Activated CD4-positive, alpha-beta memory T cell treated with anti-CD3 and anti-CD28 coated beads for 36 hours (primary cell): ENCODE measurements at regions not wholly inside any gene's neighbourhood (a gene's known extent, or its start where the extent isn't known, plus 50 kb on each side); places are given as distances from the start of the nearest gene placed in this dataset.

Experiments used
- CTCF ChIA-PET: fragments of 350-600 bp; sonication (Branson Sonifier 250); formaldehyde crosslinking; loops from one replicate; lab custom pipeline; 2021; ENCODE audit warnings: antibody characterized with exemption, inconsistent platforms; lab: Charles Lee
- POLR2A ChIA-PET: fragments of 350-600 bp; sonication (Branson Sonifier 250); formaldehyde crosslinking; loops from one replicate; lab custom pipeline; 2021; ENCODE audit warnings: antibody characterized with exemption; lab: Charles Lee
- DNase-seq: peaks from one replicate; pipeline ENCODE4 v3.0.0-alpha.2; 2020
- H3K27ac Mint-ChIP-seq: one replicate; pipeline ENCODE4 v1.8.0; 2021; ENCODE audit warnings: mixed read lengths
- H3K27me3 Mint-ChIP-seq: one replicate; pipeline ENCODE4 v1.8.0; 2021; ENCODE audit warnings: mixed read lengths
- H3K36me3 Mint-ChIP-seq: one replicate; pipeline ENCODE4 v1.8.0; 2021; ENCODE audit warnings: mixed read lengths
- H3K4me1 Mint-ChIP-seq: one replicate; pipeline ENCODE4 v1.8.0; 2021; ENCODE audit warnings: low read depth, mixed read lengths
- H3K4me3 Mint-ChIP-seq: one replicate; pipeline ENCODE4 v1.8.0; 2021; ENCODE audit warnings: mild to moderate bottlenecking, mixed read lengths
- H3K9me3 Mint-ChIP-seq: one replicate; pipeline ENCODE4 v1.8.0; 2021; ENCODE audit warnings: mixed read lengths
- intact Hi-C: fragments of 100-400 bp; cut with micrococcal nuclease; formaldehyde crosslinking; loops from one replicate; pipeline ENCODE4 v1.15.1; 2023

GRCh38 chr1:114286960-114287359, 133.3 kb upstream of the SYT6 start:
- DNase-seq, result no peak
- H3K4me3 Mint-ChIP-seq, result no peak overlapping the region
- H3K4me1 Mint-ChIP-seq, result peaks cover 3% of the 10 kb centered on the region
- no peaks in the 10 kb centered on the region for H3K9me3 Mint-ChIP-seq
- H3K27ac Mint-ChIP-seq, result no peak overlapping the region
- no peaks in the 10 kb centered on the region for H3K27me3 Mint-ChIP-seq
- ChIA-PET CTCF (no interaction called here), POLR2A (no interaction called here)
- H3K36me3 Mint-ChIP-seq, result no peaks in the 10 kb centered on the region
- intact Hi-C loops, result loop anchor here (10.0 kb wide), 1 partner anchor 192 kb away; no protein-coding TSS in a partner anchor

- H3K4me3 Mint-ChIP-seq, result no peak overlapping the region
- peaks cover 9% of the 10 kb centered on the region for H3K4me1 Mint-ChIP-seq
- intact Hi-C loops, result loop anchor here (10.0 kb wide), 1 partner anchor 191 kb away; no protein-coding TSS in a partner anchor
- no peaks in the 10 kb centered on the region for H3K27me3 Mint-ChIP-seq
- ChIA-PET CTCF (no interaction called here), POLR2A (no interaction called here)
- H3K9me3 Mint-ChIP-seq, result peaks cover 2% of the 10 kb centered on the region
- no peaks in the 10 kb centered on the region for H3K36me3 Mint-ChIP-seq
- no peak for DNase-seq
- H3K27ac Mint-ChIP-seq, result no peak overlapping the region
These were observed 132.5 kb upstream of the SYT6 start for GRCh38 chr1:114286179-114286578.

- no peak overlapping the region for H3K4me3 Mint-ChIP-seq
- ChIA-PET POLR2A (interaction anchor here (1.3 kb wide), 1 partner anchor 305 kb away, joined by 5 read pairs; no protein-coding TSS in a partner anchor), CTCF (interaction anchor here (0.6 to 3.9 kb wide), 49 partner anchors 8 to 1567 kb away, joined by 3 to 92 read pairs (median 4); partner anchors contain the start of genes AP4B1, LRIG2 and OLFML3)
- intact Hi-C loops, result loop anchor here (1.0 to 10.0 kb wide), 3 partner anchors 188 to 446 kb away; no protein-coding TSS in a partner anchor
- peaks cover 2% of the 10 kb centered on the region for H3K9me3 Mint-ChIP-seq
- H3K27ac Mint-ChIP-seq, result no peak overlapping the region
- DNase-seq, result peak; percentile 88
- no peaks in the 10 kb centered on the region for H3K36me3 Mint-ChIP-seq
- H3K27me3 Mint-ChIP-seq, result no peaks in the 10 kb centered on the region
- peaks cover 9% of the 10 kb centered on the region for H3K4me1 Mint-ChIP-seq
These were observed 129.2 kb upstream of the SYT6 start for GRCh38 chr1:114282751-114283403.

GRCh38 chr1:114278911-114279310, 125.2 kb upstream of the SYT6 start:
- Mint-ChIP-seq H3K9me3 (peaks cover 2% of the 10 kb centered on the region), H3K27ac (no peak overlapping the region), H3K4me3 (no peak overlapping the region), H3K27me3 (no peaks in the 10 kb centered on the region), H3K4me1 (peaks cover 9% of the 10 kb centered on the region), H3K36me3 (no peaks in the 10 kb centered on the region)
- DNase-seq, result no peak
- ChIA-PET POLR2A (no interaction called here), CTCF (no interaction called here)
- intact Hi-C loops, result no loop called here

- Mint-ChIP-seq H3K4me3 (no peak overlapping the region), H3K27ac (no peak overlapping the region), H3K36me3 (no peaks in the 10 kb centered on the region), H3K27me3 (no peaks in the 10 kb centered on the region), H3K4me1 (peaks cover 9% of the 10 kb centered on the region), H3K9me3 (peaks cover 2% of the 10 kb centered on the region)
- intact Hi-C loops, result no loop called here
- ChIA-PET POLR2A (no interaction called here), CTCF (no interaction called here)
- no peak for DNase-seq
These were observed 124.8 kb upstream of the SYT6 start for GRCh38 chr1:114278430-114278829.

GRCh38 chr1:114274621-114275317, 121.1 kb upstream of the SYT6 start:
- Mint-ChIP-seq H3K4me3 (no peak overlapping the region), H3K27ac (no peak overlapping the region), H3K36me3 (no peaks in the 10 kb centered on the region), H3K9me3 (no peaks in the 10 kb centered on the region), H3K4me1 (no peaks in the 10 kb centered on the region), H3K27me3 (no peaks in the 10 kb centered on the region)
- ChIA-PET CTCF (interaction anchor here (0.7 to 1.6 kb wide), 3 partner anchors 8 to 297 kb away, joined by 3 to 5 read pairs (median 4); partner anchors contain the start of gene OLFML3), POLR2A (no interaction called here)
- DNase-seq, result no peak
- intact Hi-C loops, result no loop called here

- H3K4me3 Mint-ChIP-seq, result no peak overlapping the region
- no peaks in the 10 kb centered on the region for H3K4me1 Mint-ChIP-seq
- H3K27me3 Mint-ChIP-seq, result no peaks in the 10 kb centered on the region
- H3K36me3 Mint-ChIP-seq, result no peaks in the 10 kb centered on the region
- no peak overlapping the region for H3K27ac Mint-ChIP-seq
- H3K9me3 Mint-ChIP-seq, result no peaks in the 10 kb centered on the region
- intact Hi-C loops, result no loop called here
- ChIA-PET POLR2A (no interaction called here), CTCF (interaction anchor here (3.6 kb wide), 1 partner anchor 10 kb away, joined by 31 read pairs; no protein-coding TSS in a partner anchor)
- DNase-seq, result no peak
These were observed 118.9 kb upstream of the SYT6 start for GRCh38 chr1:114272593-114272992.

- H3K27ac Mint-ChIP-seq, result no peak overlapping the region
- no peak for DNase-seq
- H3K4me1 Mint-ChIP-seq, result no peaks in the 10 kb centered on the region
- ChIA-PET CTCF (interaction anchor here (0.6 to 3.6 kb wide), 3 partner anchors 12 to 77 kb away, joined by 3 to 31 read pairs (median 3); no protein-coding TSS in a partner anchor), POLR2A (no interaction called here)
- no peaks in the 10 kb centered on the region for H3K9me3 Mint-ChIP-seq
- intact Hi-C loops, result no loop called here
- no peak overlapping the region for H3K4me3 Mint-ChIP-seq
- H3K27me3 Mint-ChIP-seq, result peaks cover 2% of the 10 kb centered on the region
- H3K36me3 Mint-ChIP-seq, result no peaks in the 10 kb centered on the region
These were observed 117.0 kb upstream of the SYT6 start for GRCh38 chr1:114270718-114271117.

GRCh38 chr1:114270282-114270681, 116.6 kb upstream of the SYT6 start:
- intact Hi-C loops, result no loop called here
- ChIA-PET POLR2A (no interaction called here), CTCF (interaction anchor here (3.6 kb wide), 1 partner anchor 12 kb away, joined by 31 read pairs; no protein-coding TSS in a partner anchor)
- Mint-ChIP-seq H3K36me3 (no peaks in the 10 kb centered on the region), H3K27me3 (peaks cover 4% of the 10 kb centered on the region), H3K4me3 (no peak overlapping the region), H3K27ac (no peak overlapping the region), H3K4me1 (no peaks in the 10 kb centered on the region), H3K9me3 (no peaks in the 10 kb centered on the region)
- no peak for DNase-seq

GRCh38 chr1:114269539-114269938, 115.9 kb upstream of the SYT6 start:
- DNase-seq, result no peak
- intact Hi-C loops, result no loop called here
- Mint-ChIP-seq H3K4me3 (no peak overlapping the region), H3K4me1 (no peaks in the 10 kb centered on the region), H3K9me3 (no peaks in the 10 kb centered on the region), H3K27me3 (peaks cover 4% of the 10 kb centered on the region), H3K36me3 (no peaks in the 10 kb centered on the region), H3K27ac (no peak overlapping the region)
- ChIA-PET CTCF (interaction anchor here (3.6 kb wide), 1 partner anchor 13 kb away, joined by 31 read pairs; no protein-coding TSS in a partner anchor), POLR2A (no interaction called here)

- no peaks in the 10 kb centered on the region for H3K9me3 Mint-ChIP-seq
- no peak for DNase-seq
- intact Hi-C loops, result loop anchor here (5.0 kb wide), 1 partner anchor 286 kb away; the partner anchor contains the start of gene OLFML3
- ChIA-PET CTCF (interaction anchor here (0.8 kb wide), 1 partner anchor 19 kb away, joined by 3 read pairs; no protein-coding TSS in a partner anchor), POLR2A (interaction anchor here (0.6 kb wide), 1 partner anchor 1458 kb away, joined by 3 read pairs; no protein-coding TSS in a partner anchor)
- H3K27ac Mint-ChIP-seq, result no peak overlapping the region
- H3K4me1 Mint-ChIP-seq, result no peaks in the 10 kb centered on the region
- H3K4me3 Mint-ChIP-seq, result no peak overlapping the region
- H3K36me3 Mint-ChIP-seq, result no peaks in the 10 kb centered on the region
- H3K27me3 Mint-ChIP-seq, result peaks cover 6% of the 10 kb centered on the region
These were observed 109.7 kb upstream of the SYT6 start for GRCh38 chr1:114263343-114263742.

GRCh38 chr1:114262337-114262736, 108.7 kb upstream of the SYT6 start:
- H3K9me3 Mint-ChIP-seq, result no peaks in the 10 kb centered on the region
- no peak for DNase-seq
- H3K4me3 Mint-ChIP-seq, result no peak overlapping the region
- H3K27me3 Mint-ChIP-seq, result peaks cover 6% of the 10 kb centered on the region
- intact Hi-C loops, result loop anchor here (5.0 kb wide), 1 partner anchor 285 kb away; the partner anchor contains the start of gene OLFML3
- ChIA-PET POLR2A (no interaction called here), CTCF (no interaction called here)
- no peaks in the 10 kb centered on the region for H3K36me3 Mint-ChIP-seq
- H3K27ac Mint-ChIP-seq, result no peak overlapping the region
- H3K4me1 Mint-ChIP-seq, result no peaks in the 10 kb centered on the region
